Tibial nerve (tissue), 4 donors: ENCODE measurements at regions not wholly inside any gene's neighbourhood (a gene's known extent, or its start where the extent isn't known, plus 50 kb on each side); places are given as distances from the start of the nearest gene placed in this dataset.

ENCODE experiments used
- DNase-seq, 2 donors: peaks; one replicate each; pipeline ENCODE4 v3.0.0-alpha.2; 2019; ENCODE audit warnings: low spot score in 2 of 2
- H3K27ac ChIP-seq, 4 donors: fragments of 200-600 bp; sonication (generic) in 3 of 4; one replicate each; pipeline ENCODE4 v1.5.1; 2017 to 2019; ENCODE audit warnings: mild to moderate bottlenecking in 1 of 4
- H3K27me3 ChIP-seq, 2 donors: fragments of 200-600 bp; sonication (generic) in 1 of 2; one replicate each; pipeline versions ENCODE4 v1.5.1 to v1.6.0; 2017 to 2019
- H3K36me3 ChIP-seq, 3 donors: fragments of 200-600 bp; sonication (generic); one replicate each; pipeline ENCODE4 v1.5.1; 2018 to 2019
- H3K4me1 ChIP-seq, 4 donors: fragments of 200-600 bp; sonication (generic) in 3 of 4; one replicate each; pipeline ENCODE4 v1.5.1; 2017 to 2019
- H3K4me3 ChIP-seq, 4 donors: fragments of 200-600 bp; sonication (generic) in 3 of 4; one replicate each; pipeline ENCODE4 v1.5.1; 2017 to 2019; ENCODE audit warnings: mild to moderate bottlenecking in 1 of 4, moderate library complexity in 1 of 4
- H3K9me3 ChIP-seq, 4 donors: fragments of 200-600 bp; sonication (generic) in 3 of 4; one replicate each; pipeline ENCODE4 v1.5.1; 2017 to 2019
- CTCF ChIP-seq, 5 experiments: fragments of 200-600 bp in 3 of 5; fragments of 450-650 bp in 2 of 5; sonication (generic) in 3 of 5; IDR thresholded peaks; one replicate each; pipeline ENCODE4 v1.5.1; 2016 to 2019; ENCODE audit warnings: antibody characterized with exemption in 5 of 5, mild to moderate bottlenecking in 3 of 5, moderate library complexity in 2 of 5
- EP300 ChIP-seq, 2 donors: sonication (generic); formaldehyde crosslinking; IDR thresholded peaks; one replicate each; pipeline ENCODE4 v1.6.1; 2017; ENCODE audit warnings: antibody characterized with exemption in 2 of 2, mild to moderate bottlenecking in 1 of 2
- POLR2A ChIP-seq, 2 donors: fragments of 450-650 bp; IDR thresholded peaks; one replicate each; pipeline ENCODE4 v1.6.1; 2017; ENCODE audit warnings: antibody characterized with exemption in 2 of 2, mild to moderate bottlenecking in 2 of 2, moderate library complexity in 2 of 2
- WGBS, 2 donors: methylation state at CpG; one replicate each; pipeline ENCODE4 v1.1.5; 2018; 5-methylcytosine and 5-hydroxymethylcytosine counted together

- DNase-seq, result no peak
- no peak overlapping the region for H3K4me3 ChIP-seq
- no peak overlapping the region for H3K27ac ChIP-seq
Observed at GRCh38 chr4:3861720-3862639, 95.8 kb downstream of the ADRA2C start.

GRCh38 chr4:3862640-3863420, 96.6 kb downstream of the ADRA2C start:
- Histone ChIP-seq H3K36me3 (no peaks in the 10 kb centered on the region), H3K27me3 (peaks cover 0 to 59% of the 10 kb centered on the region in 2 donors), H3K4me3 (no peak overlapping the region), H3K9me3 (no peaks in the 10 kb centered on the region), H3K4me1 (no peaks in the 10 kb centered on the region), H3K27ac (no peak overlapping the region)
- no peak for DNase-seq
- 19 to 22% methylated on average over 20 to 22 of the region's 23 CpGs for WGBS, 2 donors
- TF ChIP-seq EP300 (IDR thresholded peaks at IDR 0.05), result no peak
- no peak for TF ChIP-seq CTCF (IDR thresholded peaks at IDR 0.05)
- TF ChIP-seq POLR2A (IDR thresholded peaks at IDR 0.05), result no peak

More at GRCh38 chr4:3861720-3862639, 95.8 kb downstream of the ADRA2C start:
- no peak for TF ChIP-seq CTCF (IDR thresholded peaks at IDR 0.05)
- no peak for TF ChIP-seq POLR2A (IDR thresholded peaks at IDR 0.05)
- no peak for TF ChIP-seq EP300 (IDR thresholded peaks at IDR 0.05)
- H3K27me3 ChIP-seq, result peaks cover 0 to 59% of the 10 kb centered on the region in 2 donors
- 47 to 50% methylated on average over 14 of the region's 14 CpGs for WGBS, 2 donors
- no peaks in the 10 kb centered on the region for H3K9me3 ChIP-seq
- no peaks in the 10 kb centered on the region for H3K36me3 ChIP-seq
- H3K4me1 ChIP-seq, result no peaks in the 10 kb centered on the region

GRCh38 chr4:3863841-3864741, 97.9 kb downstream of the ADRA2C start:
- H3K4me1 ChIP-seq, result no peaks in the 10 kb centered on the region
- WGBS, 2 donors, result 75 to 84% methylated on average over 30 to 32 of the region's 33 CpGs
- H3K4me3 ChIP-seq, result no peak overlapping the region
- peaks cover 0 to 59% of the 10 kb centered on the region in 2 donors for H3K27me3 ChIP-seq
- no peak overlapping the region for H3K27ac ChIP-seq
- no peak for DNase-seq
- no peak for TF ChIP-seq CTCF (IDR thresholded peaks at IDR 0.05)
- no peak for TF ChIP-seq EP300 (IDR thresholded peaks at IDR 0.05)
- TF ChIP-seq POLR2A (IDR thresholded peaks at IDR 0.05), result no peak
- no peaks in the 10 kb centered on the region for H3K36me3 ChIP-seq
- H3K9me3 ChIP-seq, result no peaks in the 10 kb centered on the region

GRCh38 chr4:3864742-3865721, 98.8 kb downstream of the ADRA2C start:
- peaks cover 0 to 59% of the 10 kb centered on the region in 2 donors for H3K27me3 ChIP-seq
- H3K4me1 ChIP-seq, result no peaks in the 10 kb centered on the region
- no peak for DNase-seq
- TF ChIP-seq CTCF (IDR thresholded peaks at IDR 0.05) (no peak), EP300 (IDR thresholded peaks at IDR 0.05) (no peak), POLR2A (IDR thresholded peaks at IDR 0.05) (no peak)
- 71 to 79% methylated on average over 18 to 20 of the region's 28 CpGs for WGBS, 2 donors
- no peak overlapping the region for H3K4me3 ChIP-seq
- H3K27ac ChIP-seq, result no peak overlapping the region
- no peaks in the 10 kb centered on the region for H3K36me3 ChIP-seq
- no peaks in the 10 kb centered on the region for H3K9me3 ChIP-seq
